IMR-90 (cell line): ENCODE measurements at regions not wholly inside any gene's neighbourhood (a gene's known extent, or its start where the extent isn't known, plus 50 kb on each side); places are given as distances from the start of the nearest gene placed in this dataset.

Experiments used
- ATAC-seq: fragments of 200-7000 bp; cut with Tn5 transposase; 2 replicates; pipeline ENCODE4 v1.9.1; 2020; ENCODE audit warnings: low read depth, mild to moderate bottlenecking, moderate library complexity
- BruUV-seq: library from RNA; stranded (reverse); fragments of 400-500 nt; replicated peaks from 2 replicates; lab custom pipeline; 2021; lab: Mats Ljungman, UMichigan
- CTCF ChIA-PET: fragments of 300-600 bp; formaldehyde crosslinking; extraction: SDS; loops from one replicate; lab custom pipeline; 2021; ENCODE audit warnings: antibody characterized with exemption; lab: Yijun Ruan, JAX
- POLR2A ChIA-PET: fragments of 300-600 bp; sonication (Branson Sonifier 250); formaldehyde crosslinking; loops from one replicate; lab custom pipeline; 2022; ENCODE audit warnings: antibody characterized with exemption; ENCODE audit not compliant: unreplicated experiment; lab: Charles Lee
- DNase-seq: peaks from one replicate; pipeline ENCODE4 v3.0.0; 2013
- H2AFZ ChIP-seq: replicated peaks from 2 replicates; pipeline ENCODE3; 2013; ENCODE audit warnings: low read length, mild to moderate bottlenecking; ENCODE audit not compliant: poor library complexity
- H2AK5ac ChIP-seq: 2 replicates; pipeline ENCODE4 v1.6.1; 2013; ENCODE audit warnings: low read depth, low read length, inconsistent platforms
- H2AK9ac ChIP-seq: replicated peaks from 2 replicates; pipeline ENCODE3; 2013; ENCODE audit warnings: mild to moderate bottlenecking, low read depth, low read length, moderate library complexity; ENCODE audit not compliant: poor library complexity
- H2BK120ac ChIP-seq: 2 replicates; pipeline ENCODE4 v1.6.1; 2013; ENCODE audit warnings: low read depth, low read length, inconsistent platforms
- H2BK15ac ChIP-seq: 3 replicates; pipeline ENCODE4 v1.6.1; 2013; ENCODE audit warnings: low read depth, low read length, inconsistent platforms
- H2BK20ac ChIP-seq: 2 replicates; pipeline ENCODE4 v1.6.1; 2013; ENCODE audit warnings: low read depth, mild to moderate bottlenecking, inconsistent platforms, low read length, moderate library complexity
- H2BK5ac ChIP-seq: 2 replicates; pipeline ENCODE4 v1.6.1; 2013; ENCODE audit warnings: mild to moderate bottlenecking, low read depth, low read length, inconsistent platforms; ENCODE audit not compliant: poor library complexity, severe bottlenecking
- H3K14ac ChIP-seq: replicated peaks from 2 replicates; pipeline ENCODE4 v1.6.1; 2013; ENCODE audit warnings: low read depth, low read length, inconsistent platforms
- H3K18ac ChIP-seq: 2 replicates; pipeline ENCODE4 v1.6.1; 2013; ENCODE audit warnings: low read depth, low read length, control low read depth
- H3K23ac ChIP-seq: 2 replicates; pipeline ENCODE4 v1.6.1; 2013; ENCODE audit warnings: low read depth, low read length, inconsistent platforms
- H3K27ac ChIP-seq: 2 replicates; pipeline ENCODE4 v1.5.1; 2013; ENCODE audit warnings: mild to moderate bottlenecking, control low read depth, low read length; ENCODE audit not compliant: insufficient read depth
- H3K27me3 ChIP-seq: 2 replicates; pipeline ENCODE4 v1.6.1; 2013; ENCODE audit warnings: low read length; ENCODE audit not compliant: control insufficient read depth, insufficient read depth
- H3K36me3 ChIP-seq: 2 replicates; pipeline ENCODE4 v1.6.1; 2013; ENCODE audit warnings: low read length, mixed read lengths; ENCODE audit not compliant: control insufficient read depth, insufficient read depth
- H3K4ac ChIP-seq: 2 replicates; pipeline ENCODE4 v1.6.1; 2013; ENCODE audit warnings: low read depth, low read length, inconsistent platforms
- H3K4me1 ChIP-seq: 2 replicates; pipeline ENCODE4 v1.6.1; 2013; ENCODE audit warnings: low read length, mixed read lengths; ENCODE audit not compliant: control insufficient read depth, insufficient read depth
- H3K4me2 ChIP-seq: 2 replicates; pipeline ENCODE4 v1.6.1; 2013; ENCODE audit warnings: low read depth, mild to moderate bottlenecking, control low read depth, low read length, moderate library complexity
- H3K4me3 ChIP-seq: 2 replicates; pipeline ENCODE4 v1.5.1; 2013; ENCODE audit warnings: low read depth, mild to moderate bottlenecking, control low read depth, low read length, moderate library complexity; ENCODE audit not compliant: insufficient read depth
- H3K56ac ChIP-seq: 2 replicates; pipeline ENCODE4 v1.6.1; 2013; ENCODE audit warnings: low read length, inconsistent platforms; ENCODE audit not compliant: insufficient read depth; ENCODE audit errors: extremely low read depth
- H3K79me1 ChIP-seq, 2 experiments: 2 replicates each; pipeline ENCODE4 v1.6.1; 2013; ENCODE audit warnings: low read length in 2 of 2, inconsistent platforms in 1 of 2, low read depth in 1 of 2
- H3K9ac ChIP-seq: 2 replicates; pipeline ENCODE4 v1.6.1; 2013; ENCODE audit warnings: low read depth, low read length, control low read depth
- H3K9me1 ChIP-seq: 2 replicates; pipeline ENCODE4 v1.6.1; 2013; ENCODE audit warnings: low read length, inconsistent platforms; ENCODE audit not compliant: insufficient read depth
- H3K9me3 ChIP-seq: 2 replicates; pipeline ENCODE4 v1.6.1; 2013; ENCODE audit warnings: low read length; ENCODE audit not compliant: control insufficient read depth, insufficient read depth
- H4K20me1 ChIP-seq: 2 replicates; pipeline ENCODE4 v1.6.1; 2013; ENCODE audit warnings: low read length, inconsistent platforms; ENCODE audit not compliant: insufficient read depth
- H4K5ac ChIP-seq: 2 replicates; pipeline ENCODE4 v1.6.1; 2013; ENCODE audit warnings: mild to moderate bottlenecking, low read depth, low read length, control low read depth
- H4K8ac ChIP-seq, 2 experiments: 2 replicates each; pipeline ENCODE4 v1.6.1; 2013; ENCODE audit warnings: low read depth in 2 of 2, low read length in 2 of 2, control low read depth in 1 of 2, inconsistent platforms in 1 of 2
- H4K91ac ChIP-seq: 2 replicates; pipeline ENCODE4 v1.6.1; 2013; ENCODE audit warnings: low read depth, low read length, inconsistent platforms; ENCODE audit not compliant: insufficient read depth
- BHLHE40 ChIP-seq: fragments of 150-350 bp; IDR thresholded peaks from 2 replicates; pipeline ENCODE4 v1.6.1; 2016; ENCODE audit warnings: mild to moderate bottlenecking, low read depth, low read length
- CEBPB ChIP-seq: IDR thresholded peaks from 2 replicates; pipeline ENCODE4 v1.6.1; 2012; ENCODE audit warnings: low read depth, low read length, improper control_type of control experiment
- CHD1 ChIP-seq: IDR thresholded peaks from 2 replicates; pipeline ENCODE4 v1.6.1; 2012; ENCODE audit warnings: low read depth, low read length, improper control_type of control experiment
- FOS ChIP-seq: fragments of 150-350 bp; IDR thresholded peaks from 2 replicates; pipeline ENCODE4 v1.6.1; 2016; ENCODE audit warnings: low read depth, low read length
- MAFK ChIP-seq: IDR thresholded peaks from 2 replicates; pipeline ENCODE4 v1.6.1; 2012; ENCODE audit warnings: low read depth, low read length, improper control_type of control experiment
- MAZ ChIP-seq: IDR thresholded peaks from 2 replicates; pipeline ENCODE4 v1.6.1; 2012; ENCODE audit warnings: low read depth, mild to moderate bottlenecking, low read length, improper control_type of control experiment, moderate library complexity, borderline replicate concordance
- MXI1 ChIP-seq: IDR thresholded peaks from 2 replicates; pipeline ENCODE4 v1.6.1; 2012; ENCODE audit warnings: low read depth, mild to moderate bottlenecking, low read length, moderate library complexity, borderline replicate concordance
- NFE2L2 ChIP-seq: fragments of 150-350 bp; IDR thresholded peaks from 2 replicates; pipeline ENCODE4 v1.6.1; 2016; ENCODE audit warnings: low read depth, mild to moderate bottlenecking, low read length
- POLR2A ChIP-seq: IDR thresholded peaks from 2 replicates; pipeline ENCODE4 v1.6.1; 2012; ENCODE audit warnings: mild to moderate bottlenecking, low read depth, low read length
- RAD21 ChIP-seq: IDR thresholded peaks from 2 replicates; pipeline ENCODE4 v1.6.1; 2012; ENCODE audit warnings: low read length, improper control_type of control experiment
- RCOR1 ChIP-seq: IDR thresholded peaks from 2 replicates; pipeline ENCODE4 v1.6.1; 2012; ENCODE audit warnings: mild to moderate bottlenecking, low read length, improper control_type of control experiment; ENCODE audit not compliant: insufficient replicate concordance
- RFX5 ChIP-seq: IDR thresholded peaks from 2 replicates; pipeline ENCODE4 v1.8.0; 2012; ENCODE audit warnings: low read depth, mild to moderate bottlenecking, low read length, moderate library complexity
- SMC3 ChIP-seq: fragments of 150-350 bp; IDR thresholded peaks from 2 replicates; pipeline ENCODE4 v1.6.1; 2016; ENCODE audit warnings: low read depth, mild to moderate bottlenecking, antibody characterized with exemption, low read length, moderate library complexity
- WGBS, 2 experiments: methylation state at CpG; one replicate each; pipeline versions ENCODE4 v1.1.5 to v1.1.7; 2013; ENCODE audit warnings: missing lambda C conversion rate in 2 of 2; ENCODE audit not compliant: insufficient read length in 1 of 2; ENCODE audit errors: extremely low coverage in 2 of 2; 5-methylcytosine and 5-hydroxymethylcytosine counted together
- dilution Hi-C: fragments of 300-500 bp; cut with HindIII; formaldehyde crosslinking; loops from one replicate; pipeline ENCODE4 v1.14.3; 2018; ENCODE audit warnings: low sequenced_read_pairs; ENCODE audit not compliant: unreplicated experiment
- in situ Hi-C: fragments of 300-500 bp; cut with MboI; formaldehyde crosslinking; loops from 3 replicates; pipeline ENCODE4 v1.14.3; 2019; ENCODE audit warnings: low sequenced_read_pairs, inconsistent platforms, mixed read lengths
- intact Hi-C: fragments of 100-400 bp; cut with micrococcal nuclease; formaldehyde crosslinking; loops from 2 replicates; pipeline ENCODE4 v1.10.0; 2022
- TF ChIP-seq, protein P1 (sequence below): fragments of 150-350 bp; IDR thresholded peaks from 2 replicates; pipeline ENCODE4 v1.6.1; 2017; ENCODE audit warnings: mild to moderate bottlenecking, antibody characterized with exemption, low read length, low read depth
- TF ChIP-seq, protein P2 (sequence below): conservative IDR thresholded peaks from 2 replicates; pipeline ENCODE4 v1.5.1; 2012; ENCODE audit warnings: mild to moderate bottlenecking, low read depth, low read length, improper control_type of control experiment
- TF ChIP-seq, protein P3 (sequence below): fragments of 150-350 bp; IDR thresholded peaks from 2 replicates; pipeline ENCODE4 v1.6.1; 2016; ENCODE audit warnings: low read depth, mild to moderate bottlenecking, low read length, moderate library complexity, borderline replicate concordance

DNA sequence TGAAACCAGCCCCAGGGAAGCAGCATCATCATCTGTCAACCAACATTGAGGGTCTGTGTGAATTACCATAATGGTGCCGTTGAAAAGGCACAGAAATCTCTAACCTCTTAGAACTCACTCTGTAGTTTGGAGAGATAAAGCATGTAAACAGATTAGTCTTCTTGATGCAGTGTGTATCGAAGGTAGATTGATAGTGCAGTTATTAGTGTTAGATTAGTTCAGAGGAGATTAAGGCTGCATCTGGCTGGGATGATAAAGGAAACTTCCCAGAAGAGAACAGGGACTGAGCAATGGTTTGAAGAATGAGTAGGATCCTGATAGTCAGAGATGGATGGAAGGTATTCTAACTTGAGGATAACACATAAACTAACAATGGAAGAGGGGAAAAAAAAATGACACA is 651.5 kb downstream of the TLE1 start:
- in situ Hi-C loops: no loop called here

More for the DNA sequence above, 651.5 kb downstream of the TLE1 start:
- no peaks in the 10 kb centered on the region for H3K9me3 ChIP-seq
- H4K20me1 ChIP-seq: no peaks in the 10 kb centered on the region
- no peak overlapping the region for H2AFZ ChIP-seq
- no CpG with 5 or more reads among the region's 2 CpGs for WGBS, 2 experiments
- H2BK5ac ChIP-seq: no peak overlapping the region
- H3K4me1 ChIP-seq: peaks cover under 1% of the 10 kb centered on the region; the same call in 1 of the 2 replicates
- H2AK9ac ChIP-seq: no peak overlapping the region
- intact Hi-C loops: loop anchor here (10.0 kb wide), 1 partner anchor 647 kb away; the partner anchor contains the start of gene TLE1
- no peaks in the 10 kb centered on the region for H3K9me1 ChIP-seq
- no peak overlapping the region for H3K4me3 ChIP-seq
- H3K36me3 ChIP-seq: no peaks in the 10 kb centered on the region
- H4K91ac ChIP-seq: no peak overlapping the region
- H4K5ac ChIP-seq: no peak overlapping the region
- no peak overlapping the region for H3K56ac ChIP-seq
- no peak overlapping the region for H3K4me2 ChIP-seq
- no peak overlapping the region for H3K4ac ChIP-seq
- H4K8ac ChIP-seq: no peak overlapping the region
- H3K14ac ChIP-seq: no peak overlapping the region
- no peak overlapping the region for H3K18ac ChIP-seq
- no peak overlapping the region for H2BK20ac ChIP-seq
- CTCF ChIA-PET: no interaction called here
- no peak overlapping the region for H3K23ac ChIP-seq
- H2AK5ac ChIP-seq: no peak overlapping the region
- H3K27ac ChIP-seq: no peak overlapping the region
- no peak overlapping the region for H2BK120ac ChIP-seq
- H2BK15ac ChIP-seq: no peak overlapping the region
- TF ChIP-seq FOS (no peak), MAFK (no peak), RAD21 (no peak), POLR2A (no peak), BHLHE40 (no peak), MAZ (no peak), RCOR1 (no peak), SMC3 (no peak), CEBPB (no peak), MXI1 (no peak), NFE2L2 (no peak), CHD1 (no peak), RFX5 (no peak)
- TF ChIP-seq, protein P1, sequence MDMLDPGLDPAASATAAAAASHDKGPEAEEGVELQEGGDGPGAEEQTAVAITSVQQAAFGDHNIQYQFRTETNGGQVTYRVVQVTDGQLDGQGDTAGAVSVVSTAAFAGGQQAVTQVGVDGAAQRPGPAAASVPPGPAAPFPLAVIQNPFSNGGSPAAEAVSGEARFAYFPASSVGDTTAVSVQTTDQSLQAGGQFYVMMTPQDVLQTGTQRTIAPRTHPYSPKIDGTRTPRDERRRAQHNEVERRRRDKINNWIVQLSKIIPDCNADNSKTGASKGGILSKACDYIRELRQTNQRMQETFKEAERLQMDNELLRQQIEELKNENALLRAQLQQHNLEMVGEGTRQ: no peak
- TF ChIP-seq, protein P2, sequence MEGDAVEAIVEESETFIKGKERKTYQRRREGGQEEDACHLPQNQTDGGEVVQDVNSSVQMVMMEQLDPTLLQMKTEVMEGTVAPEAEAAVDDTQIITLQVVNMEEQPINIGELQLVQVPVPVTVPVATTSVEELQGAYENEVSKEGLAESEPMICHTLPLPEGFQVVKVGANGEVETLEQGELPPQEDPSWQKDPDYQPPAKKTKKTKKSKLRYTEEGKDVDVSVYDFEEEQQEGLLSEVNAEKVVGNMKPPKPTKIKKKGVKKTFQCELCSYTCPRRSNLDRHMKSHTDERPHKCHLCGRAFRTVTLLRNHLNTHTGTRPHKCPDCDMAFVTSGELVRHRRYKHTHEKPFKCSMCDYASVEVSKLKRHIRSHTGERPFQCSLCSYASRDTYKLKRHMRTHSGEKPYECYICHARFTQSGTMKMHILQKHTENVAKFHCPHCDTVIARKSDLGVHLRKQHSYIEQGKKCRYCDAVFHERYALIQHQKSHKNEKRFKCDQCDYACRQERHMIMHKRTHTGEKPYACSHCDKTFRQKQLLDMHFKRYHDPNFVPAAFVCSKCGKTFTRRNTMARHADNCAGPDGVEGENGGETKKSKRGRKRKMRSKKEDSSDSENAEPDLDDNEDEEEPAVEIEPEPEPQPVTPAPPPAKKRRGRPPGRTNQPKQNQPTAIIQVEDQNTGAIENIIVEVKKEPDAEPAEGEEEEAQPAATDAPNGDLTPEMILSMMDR: no peak
- TF ChIP-seq, protein P3, sequence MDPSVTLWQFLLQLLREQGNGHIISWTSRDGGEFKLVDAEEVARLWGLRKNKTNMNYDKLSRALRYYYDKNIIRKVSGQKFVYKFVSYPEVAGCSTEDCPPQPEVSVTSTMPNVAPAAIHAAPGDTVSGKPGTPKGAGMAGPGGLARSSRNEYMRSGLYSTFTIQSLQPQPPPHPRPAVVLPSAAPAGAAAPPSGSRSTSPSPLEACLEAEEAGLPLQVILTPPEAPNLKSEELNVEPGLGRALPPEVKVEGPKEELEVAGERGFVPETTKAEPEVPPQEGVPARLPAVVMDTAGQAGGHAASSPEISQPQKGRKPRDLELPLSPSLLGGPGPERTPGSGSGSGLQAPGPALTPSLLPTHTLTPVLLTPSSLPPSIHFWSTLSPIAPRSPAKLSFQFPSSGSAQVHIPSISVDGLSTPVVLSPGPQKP: no peak
- POLR2A ChIA-PET: no interaction called here
- DNase-seq (no peak), ATAC-seq (no peak)
- no peaks in the 10 kb centered on the region for H3K79me1 ChIP-seq
- no TSS peak for BruUV-seq
- dilution Hi-C loops: no loop called here
- H3K9ac ChIP-seq: no peak overlapping the region
- no peaks in the 10 kb centered on the region for H3K27me3 ChIP-seq
